ENCODE measurements at regions not wholly inside any gene's neighbourhood (a gene's known extent, or its start where the extent isn't known, plus 50 kb on each side); places are given as distances from the start of the nearest gene placed in this dataset.

DNA sequence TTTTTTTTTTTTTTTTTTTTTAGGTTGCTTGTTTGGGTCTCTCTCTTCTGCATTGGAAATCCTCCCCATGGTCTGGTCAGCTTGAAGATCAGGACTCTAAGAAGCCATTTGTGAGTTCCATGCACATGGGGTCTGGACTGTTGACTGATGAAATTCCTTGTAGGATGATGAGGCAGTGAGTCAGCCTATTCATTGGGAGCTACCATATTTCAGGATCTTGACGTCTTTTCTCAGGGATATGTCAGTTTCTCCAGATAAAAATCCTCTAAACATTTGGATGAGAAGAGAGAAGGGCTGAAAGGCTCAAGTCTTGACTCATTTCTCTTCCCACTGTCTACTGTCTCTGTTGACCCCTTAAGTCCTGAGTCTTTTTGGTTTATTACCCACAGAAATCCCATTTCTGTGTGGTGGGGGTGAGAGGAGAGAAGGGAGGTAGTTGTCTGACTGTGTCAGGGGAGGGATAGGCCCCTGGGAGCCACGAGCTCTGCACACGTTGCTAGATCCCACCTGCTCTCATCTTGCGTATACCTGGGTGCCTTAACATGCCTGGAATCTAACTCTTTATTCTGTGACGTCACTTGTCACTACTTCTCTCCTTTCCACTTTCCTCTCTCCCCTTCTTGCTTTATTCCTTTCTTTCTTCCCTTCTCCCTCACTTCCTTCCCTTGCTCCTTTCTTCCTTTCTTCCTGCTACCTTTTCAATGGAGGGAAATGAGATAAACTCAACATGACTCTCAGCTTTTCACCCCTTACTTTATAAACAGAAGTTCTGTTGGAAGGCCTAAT, 333.1 kb upstream of the XYLT1 start:
- CTCF ChIA-PET (ENCODE audit: low intra/inter-chr PET ratio, low total read pairs): no interaction called here
- H3K27ac ChIP-seq (ENCODE audit: extremely low read length, insufficient read depth, low read length): no peak overlapping the region
- no peak for ATAC-seq
- H3K9me3 ChIP-seq (ENCODE audit: low read length): no peaks in the 10 kb centered on the region
- H4K20me1 ChIP-seq (ENCODE audit: insufficient read depth, low read length): no peaks in the 10 kb centered on the region
- 15% methylated on average over 5 of the region's 5 CpGs for WGBS (ENCODE audit: low lambda C conversion rate)
- no peaks in the 10 kb centered on the region for H3K79me2 ChIP-seq (ENCODE audit: insufficient read depth, low read length)
- intact Hi-C loops (cut with micrococcal nuclease; ENCODE audit: unreplicated experiment) (no loop called here), in situ Hi-C loops (cut with HindIII; ENCODE audit: extremely low pct_ligation_motif_present, low pct_unique_long_range_greater_than_20kb) (no loop called here)
- H3K36me3 ChIP-seq (replicated peaks in 1 of 2; ENCODE audit: control insufficient read depth in 1 of 2, insufficient read depth in 2 of 2, low read length in 2 of 2): no peaks in the 10 kb centered on the region
- no peak overlapping the region for H3K4me3 ChIP-seq (replicated peaks in 1 of 3; ENCODE audit: insufficient read depth in 1 of 3, low read depth in 2 of 3, low read length in 3 of 3)
- BruUV-seq (replicated peaks): no TSS peak
- no peak overlapping the region for H2AFZ ChIP-seq (ENCODE audit: low read length)
- TF ChIP-seq TOE1 (CRISPR knock-in tag; IDR thresholded peaks at IDR 0.05) (no peak), ZNF550 (CRISPR knock-in tag; IDR thresholded peaks at IDR 0.05; ENCODE audit: borderline replicate concordance) (no peak), SP140L (CRISPR knock-in tag; IDR thresholded peaks at IDR 0.05; ENCODE audit: borderline replicate concordance) (no peak), GTF3A (CRISPR knock-in tag; conservative IDR thresholded peaks at IDR 0.05) (no peak), CREB1 (IDR thresholded peaks at IDR 0.05) (peak; percentile 99), CREB1 (CRISPR knock-in tag; IDR thresholded peaks at IDR 0.05) (no peak), ZNF24 (IDR thresholded peaks at IDR 0.05) (no peak), ATF7 (IDR thresholded peaks at IDR 0.05) (peak; percentile 97), ATF7 (CRISPR knock-in tag; IDR thresholded peaks at IDR 0.05) (no peak), WIZ (CRISPR knock-in tag; IDR thresholded peaks at IDR 0.05) (no peak)
- TF ChIP-seq, protein P1, sequence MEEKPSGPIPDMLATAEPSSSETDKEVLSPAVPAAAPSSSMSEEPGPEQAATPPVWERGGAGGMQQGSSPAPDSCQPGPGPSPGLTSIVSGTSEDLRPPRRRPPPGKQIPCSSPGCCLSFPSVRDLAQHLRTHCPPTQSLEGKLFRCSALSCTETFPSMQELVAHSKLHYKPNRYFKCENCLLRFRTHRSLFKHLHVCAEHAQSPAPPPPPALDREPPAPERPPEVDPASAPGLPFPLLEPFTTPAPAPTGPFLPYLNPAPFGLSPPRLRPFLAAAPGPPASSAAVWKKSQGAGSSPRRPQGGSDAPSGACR (CRISPR knock-in tag; IDR thresholded peaks at IDR 0.05): no peak
- POLR2A ChIA-PET: no interaction called here
- FAIRE-seq: no peak
- no peak overlapping the region for H3K4me2 ChIP-seq (ENCODE audit: low read depth, low read length)
- no peaks in the 10 kb centered on the region for H3K4me1 ChIP-seq (ENCODE audit: insufficient read depth, low read length)
- no peak for DNase-seq (ENCODE audit: low spot score)
- H3K9ac ChIP-seq (ENCODE audit: insufficient read depth, low read depth, low read length): no peak overlapping the region
- no peaks in the 10 kb centered on the region for H3K27me3 ChIP-seq (ENCODE audit: control insufficient read depth in 1 of 2, insufficient read depth in 2 of 2, low read length in 2 of 2)

All from HepG2 (cell line).